H9 (cell line): ENCODE measurements at regions not wholly inside any gene's neighbourhood (a gene's known extent, or its start where the extent isn't known, plus 50 kb on each side); places are given as distances from the start of the nearest gene placed in this dataset.

Source experiments
- DNase-seq: peaks from one replicate; pipeline ENCODE4 v3.0.0-alpha.2; 2017
- H2AFZ ChIP-seq: one replicate; pipeline ENCODE4 v1.6.1; 2013; ENCODE audit warnings: mild to moderate bottlenecking, low read length, control low read depth, moderate library complexity
- H2AK5ac ChIP-seq: 2 replicates; pipeline ENCODE4 v1.6.1; 2013; ENCODE audit warnings: low read length, control low read depth, mixed read lengths; ENCODE audit not compliant: insufficient read length
- H2BK120ac ChIP-seq: one replicate; pipeline ENCODE4 v1.6.1; 2013; ENCODE audit warnings: low read depth, mild to moderate bottlenecking, low read length, control low read depth, inconsistent platforms; ENCODE audit not compliant: poor library complexity, severe bottlenecking
- H2BK12ac ChIP-seq: 2 replicates; pipeline ENCODE4 v1.6.1; 2013; ENCODE audit warnings: low read length, control low read depth, mixed read lengths, low read depth; ENCODE audit not compliant: insufficient read length
- H2BK15ac ChIP-seq: 2 replicates; pipeline ENCODE4 v1.6.1; 2013; ENCODE audit warnings: low read depth, low read length, control low read depth
- H2BK20ac ChIP-seq: one replicate; pipeline ENCODE4 v1.6.1; 2013; ENCODE audit warnings: low read depth, mild to moderate bottlenecking, low read length, control low read depth, inconsistent platforms; ENCODE audit not compliant: poor library complexity, severe bottlenecking
- H2BK5ac ChIP-seq: 2 replicates; pipeline ENCODE4 v1.6.1; 2013; ENCODE audit warnings: low read length, control low read depth, mixed read lengths; ENCODE audit not compliant: insufficient read length
- H3K14ac ChIP-seq: 2 replicates; pipeline ENCODE4 v1.6.1; 2013; ENCODE audit warnings: low read length, control low read depth; ENCODE audit not compliant: insufficient read depth
- H3K18ac ChIP-seq: 2 replicates; pipeline ENCODE4 v1.6.1; 2013; ENCODE audit warnings: low read depth, mild to moderate bottlenecking, mixed read lengths, low read length, control low read depth; ENCODE audit not compliant: insufficient read length
- H3K23ac ChIP-seq: 2 replicates; pipeline ENCODE4 v1.6.1; 2013; ENCODE audit warnings: low read length, control low read depth, mixed read lengths, low read depth; ENCODE audit not compliant: insufficient read length
- H3K23me2 ChIP-seq: 2 replicates; pipeline ENCODE4 v1.6.1; 2013; ENCODE audit warnings: low read depth, mild to moderate bottlenecking, mixed read lengths, low read length, control low read depth; ENCODE audit not compliant: insufficient read length, poor library complexity, severe bottlenecking
- H3K27ac ChIP-seq: 2 replicates; pipeline ENCODE4 v1.5.1; 2013; ENCODE audit warnings: low read length, control low read depth, mixed read lengths, low read depth; ENCODE audit not compliant: insufficient read length
- H3K27me3 ChIP-seq: 2 replicates; pipeline ENCODE4 v1.6.1; 2013; ENCODE audit warnings: low read length, control low read depth, inconsistent platforms; ENCODE audit not compliant: insufficient read depth
- H3K4ac ChIP-seq: 2 replicates; pipeline ENCODE4 v1.6.1; 2013; ENCODE audit warnings: low read depth, mild to moderate bottlenecking, control low read depth, inconsistent platforms, low read length, moderate library complexity
- H3K4me1 ChIP-seq: 2 replicates; pipeline ENCODE4 v1.6.1; 2013; ENCODE audit warnings: low read length, control low read depth, inconsistent platforms; ENCODE audit not compliant: insufficient read depth
- H3K4me2 ChIP-seq: 2 replicates; pipeline ENCODE4 v1.6.1; 2013; ENCODE audit warnings: low read length, control low read depth, mixed read lengths; ENCODE audit not compliant: insufficient read length, insufficient read depth
- H3K56ac ChIP-seq: 2 replicates; pipeline ENCODE4 v1.6.1; 2013; ENCODE audit warnings: low read depth, mild to moderate bottlenecking, mixed read lengths, low read length, control low read depth; ENCODE audit not compliant: insufficient read length
- H3K79me1 ChIP-seq: 2 replicates; pipeline ENCODE4 v1.6.1; 2013; ENCODE audit warnings: low read depth, mild to moderate bottlenecking, moderate library complexity, low read length, control low read depth, inconsistent platforms; ENCODE audit not compliant: insufficient read depth, poor library complexity, severe bottlenecking
- H3K79me2 ChIP-seq: 2 replicates; pipeline ENCODE4 v1.6.1; 2013; ENCODE audit warnings: low read length, control low read depth, inconsistent platforms; ENCODE audit not compliant: insufficient read depth
- H3K9ac ChIP-seq: 2 replicates; pipeline ENCODE4 v1.6.1; 2013; ENCODE audit warnings: low read length, control low read depth, mixed read lengths; ENCODE audit not compliant: insufficient read length; ENCODE audit errors: extremely low read depth
- H3K9me3 ChIP-seq: one replicate; pipeline ENCODE4 v1.6.1; 2013; ENCODE audit warnings: low read depth, low read length, inconsistent platforms; ENCODE audit not compliant: control insufficient read depth
- H3T11ph ChIP-seq: one replicate; pipeline ENCODE4 v1.6.1; 2013; ENCODE audit warnings: mild to moderate bottlenecking, low read length, control low read depth, inconsistent platforms
- H4K20me1 ChIP-seq: one replicate; pipeline ENCODE4 v1.6.1; 2013; ENCODE audit not compliant: control insufficient read depth, insufficient read length, insufficient read depth
- H4K5ac ChIP-seq: 2 replicates; pipeline ENCODE4 v1.6.1; 2013; ENCODE audit warnings: low read depth, mild to moderate bottlenecking, mixed read lengths, low read length, control low read depth; ENCODE audit not compliant: insufficient read length
- H4K8ac ChIP-seq: replicated peaks from 2 replicates; pipeline ENCODE4 v1.6.1; 2013; ENCODE audit warnings: low read length, control low read depth, mixed read lengths, low read depth; ENCODE audit not compliant: insufficient read length
- H4K91ac ChIP-seq: 2 replicates; pipeline ENCODE4 v1.6.1; 2013; ENCODE audit warnings: low read depth, mild to moderate bottlenecking, moderate library complexity, mixed read lengths, low read length, control low read depth; ENCODE audit not compliant: insufficient read length
- H3K27ac Mint-ChIP-seq, 3 experiments: 2 replicates in 2 of 3; 3 replicates in 1 of 3; pipeline ENCODE4 v1.8.0; 2020 to 2021; ENCODE audit warnings: mixed read lengths in 3 of 3, mild to moderate bottlenecking in 1 of 3, moderate library complexity in 1 of 3
- H3K27me3 Mint-ChIP-seq: 2 replicates; pipeline ENCODE4 v1.8.0; 2021; ENCODE audit warnings: low read depth, mild to moderate bottlenecking, moderate library complexity, mixed read lengths
- H3K36me3 Mint-ChIP-seq, 3 experiments: 2 replicates in 2 of 3; 3 replicates in 1 of 3; pipeline ENCODE4 v1.8.0; 2020 to 2021; ENCODE audit warnings: low read depth in 3 of 3, mixed read lengths in 3 of 3; ENCODE audit not compliant: insufficient read depth in 1 of 3
- H3K4me1 Mint-ChIP-seq, 2 experiments: 2 replicates each; pipeline ENCODE4 v1.8.0; 2020; ENCODE audit warnings: mixed read lengths in 2 of 2
- H3K4me3 Mint-ChIP-seq, 2 experiments: 2 replicates in 1 of 2; 3 replicates in 1 of 2; pipeline ENCODE4 v1.8.0; 2020 to 2021; ENCODE audit warnings: mild to moderate bottlenecking in 2 of 2, mixed read lengths in 2 of 2, moderate library complexity in 1 of 2
- H3K9me3 Mint-ChIP-seq, 2 experiments: 2 replicates in 1 of 2; 3 replicates in 1 of 2; pipeline ENCODE4 v1.8.0; 2020; ENCODE audit warnings: mild to moderate bottlenecking in 2 of 2, mixed read lengths in 2 of 2, moderate library complexity in 1 of 2
- CTCF ChIP-seq: fragments of 200-600 bp; sonication (generic); conservative IDR thresholded peaks from 3 replicates; pipeline ENCODE4 v1.8.0; 2021; ENCODE audit warnings: antibody characterized with exemption, mild to moderate bottlenecking
- WGBS: extraction: QIAGEN DNeasy Blood & Tissue Kit; methylation state at CpG from one replicate; pipeline ENCODE4 v1.1.7; 2013; ENCODE audit warnings: missing lambda C conversion rate, low lambda C conversion rate, mixed read lengths; ENCODE audit not compliant: insufficient read length; ENCODE audit errors: extremely low coverage; 5-methylcytosine and 5-hydroxymethylcytosine counted together

DNA sequence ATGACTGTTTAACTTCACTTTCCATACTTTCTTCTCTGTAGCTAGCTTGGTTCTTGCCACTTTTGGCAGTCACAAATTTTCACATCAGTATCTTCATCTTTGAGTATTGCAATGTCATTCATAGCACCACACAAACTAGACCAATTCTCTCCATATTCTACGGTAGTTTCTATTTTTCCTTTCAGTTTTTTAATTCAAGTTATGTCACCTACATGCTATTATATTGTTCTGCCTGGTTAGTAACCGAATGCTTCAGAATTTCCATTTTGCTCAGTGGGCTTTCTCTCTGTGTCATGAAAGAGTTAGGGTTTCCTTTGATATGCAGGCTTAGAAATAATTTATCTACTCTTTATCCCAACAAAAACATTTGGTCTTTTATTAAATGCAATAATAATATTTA lies 896.5 kb downstream of the GATA3 start:
- no peak overlapping the region for H2BK15ac ChIP-seq
- H3K23me2 ChIP-seq, result no peaks in the 10 kb centered on the region
- no peak overlapping the region for H3K23ac ChIP-seq
- no peaks in the 10 kb centered on the region for H3K79me2 ChIP-seq
- no peak overlapping the region for H4K91ac ChIP-seq
- H3K4me2 ChIP-seq, result no peak overlapping the region
- no peaks in the 10 kb centered on the region for H3K4me1 ChIP-seq
- no peaks in the 10 kb centered on the region for H4K20me1 ChIP-seq
- Mint-ChIP-seq H3K27me3 (no peaks in the 10 kb centered on the region), H3K4me3 (no peak overlapping the region), H3K9me3 (no peaks in the 10 kb centered on the region), H3K27ac (no peak overlapping the region), H3K36me3 (no peaks in the 10 kb centered on the region), H3K4me1 (no peaks in the 10 kb centered on the region)
- H2BK5ac ChIP-seq, result no peak overlapping the region
- H3K79me1 ChIP-seq, result no peaks in the 10 kb centered on the region
- no peak overlapping the region for H4K8ac ChIP-seq
- H2AFZ ChIP-seq, result no peak overlapping the region
- H3K9me3 ChIP-seq, result no peaks in the 10 kb centered on the region
- H3K18ac ChIP-seq, result no peak overlapping the region
- no peak for TF ChIP-seq CTCF
- no peak overlapping the region for H2BK12ac ChIP-seq
- H3K9ac ChIP-seq, result no peak overlapping the region
- no peak overlapping the region for H3K14ac ChIP-seq
- H3K27ac ChIP-seq, result no peak overlapping the region
- no peak overlapping the region for H3T11ph ChIP-seq
- no peak overlapping the region for H4K5ac ChIP-seq
- H2BK120ac ChIP-seq, result no peak overlapping the region
- no peaks in the 10 kb centered on the region for H3K27me3 ChIP-seq
- H2BK20ac ChIP-seq, result no peak overlapping the region
- H3K4ac ChIP-seq, result no peak overlapping the region
- no peak for DNase-seq
- H2AK5ac ChIP-seq, result no peak overlapping the region
- WGBS, result no CpG with 5 or more reads among the region's 2 CpGs
- H3K56ac ChIP-seq, result no peak overlapping the region
